NOMO-1 treated with DMSO at 0.1 percent for 48 hours (cell line): ENCODE measurements at regions not wholly inside any gene's neighbourhood (a gene's known extent, or its start where the extent isn't known, plus 50 kb on each side); places are given as distances from the start of the nearest gene placed in this dataset.
A peak's percentile ranks its signal among the peaks of the same experiment; 100 is the strongest.

Experiments used
- DNase-seq: peaks from one replicate; lab custom pipeline; 2025; ENCODE audit not compliant: unreplicated experiment; lab: John Stamatoyannopoulos, UW

DNA sequence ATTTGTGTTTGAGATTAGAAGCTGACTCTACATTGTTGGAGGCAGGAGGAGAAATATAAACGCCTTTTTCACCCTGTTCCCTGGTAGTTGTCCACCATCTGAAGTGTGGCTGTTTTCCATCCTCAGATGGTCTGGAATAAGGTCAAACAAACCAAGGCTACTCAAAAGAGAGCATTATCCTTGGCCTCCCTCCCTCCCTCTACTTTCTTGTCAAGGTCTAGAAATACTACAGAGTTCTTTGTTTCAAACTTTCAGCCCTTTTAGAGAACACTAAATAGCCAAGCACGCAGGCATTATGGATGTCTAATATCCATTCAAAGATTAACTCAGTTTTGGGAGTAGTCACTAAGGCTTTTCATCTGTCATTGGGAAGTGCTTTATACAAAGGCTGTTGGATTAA, 215.8 kb upstream of the ITGA4 start:
- no peak for DNase-seq

DNA sequence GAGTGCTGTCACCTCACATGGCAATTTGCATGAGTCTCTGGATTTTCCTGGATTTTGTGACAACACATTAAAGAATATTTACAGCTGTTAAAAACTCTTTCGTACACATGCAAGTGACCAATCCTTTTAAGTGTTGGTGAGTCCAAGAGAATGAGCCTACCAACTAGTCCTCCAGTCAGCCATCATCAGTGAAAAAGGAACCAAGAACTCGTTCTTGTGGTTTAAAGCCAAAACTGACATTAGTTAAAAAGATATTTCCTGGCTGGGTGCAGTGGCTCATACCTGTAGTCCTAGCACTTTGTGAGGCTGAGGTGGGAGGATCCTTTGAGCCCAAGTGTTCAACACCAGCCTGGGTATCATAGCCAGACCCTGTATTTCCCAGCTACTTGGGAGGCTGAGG, 215.4 kb upstream of the ITGA4 start:
- DNase-seq: peak; percentile 22

- no peak for DNase-seq
Measured at GRCh38 chr2:181242262-181242661, 214.9 kb upstream of the ITGA4 start.

GRCh38 chr2:181243319-181243718, 213.9 kb upstream of the ITGA4 start:
- no peak for DNase-seq

DNA sequence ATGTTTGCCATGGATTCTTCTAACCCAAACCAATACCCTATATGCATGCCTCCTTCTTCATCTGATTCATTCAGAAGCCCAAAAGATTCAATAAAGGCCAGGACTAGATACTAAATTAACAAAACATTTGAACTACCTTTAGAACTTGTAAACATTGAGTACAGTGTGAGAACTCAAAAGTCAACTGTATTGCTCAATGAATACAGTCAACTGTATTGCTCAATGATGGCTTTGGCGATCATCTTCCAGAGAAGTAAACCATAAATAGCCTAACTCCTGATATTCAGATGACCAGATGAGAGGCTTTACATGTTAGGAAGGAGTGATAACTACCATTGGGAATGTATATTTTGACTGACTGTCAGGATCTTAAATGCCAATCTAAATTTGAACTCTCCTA, 206.5 kb upstream of the ITGA4 start:
- DNase-seq: peak; percentile 47

GRCh38 chr2:181252262-181253148, 204.7 kb upstream of the ITGA4 start:
- DNase-seq: peak; percentile 94

DNA sequence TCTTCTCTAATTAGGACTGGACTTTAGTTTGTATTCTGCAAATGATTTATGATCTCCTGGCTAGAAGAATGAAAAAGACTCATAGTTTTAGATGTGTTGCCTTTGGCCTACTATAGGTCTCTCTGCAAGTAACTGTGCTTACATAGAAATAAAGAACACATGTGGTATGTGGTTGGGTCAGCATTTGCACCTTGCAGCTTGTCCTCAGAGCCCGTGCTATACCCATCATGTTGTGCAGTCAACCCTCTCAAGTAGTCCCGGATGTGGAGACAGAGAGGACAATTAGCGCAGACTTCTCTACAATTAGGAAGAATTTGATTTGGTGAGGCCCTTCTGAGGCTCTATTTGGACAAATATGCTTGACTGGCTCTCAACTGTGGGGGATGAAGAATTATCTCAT, 203.7 kb upstream of the ITGA4 start:
- no peak for DNase-seq

DNA sequence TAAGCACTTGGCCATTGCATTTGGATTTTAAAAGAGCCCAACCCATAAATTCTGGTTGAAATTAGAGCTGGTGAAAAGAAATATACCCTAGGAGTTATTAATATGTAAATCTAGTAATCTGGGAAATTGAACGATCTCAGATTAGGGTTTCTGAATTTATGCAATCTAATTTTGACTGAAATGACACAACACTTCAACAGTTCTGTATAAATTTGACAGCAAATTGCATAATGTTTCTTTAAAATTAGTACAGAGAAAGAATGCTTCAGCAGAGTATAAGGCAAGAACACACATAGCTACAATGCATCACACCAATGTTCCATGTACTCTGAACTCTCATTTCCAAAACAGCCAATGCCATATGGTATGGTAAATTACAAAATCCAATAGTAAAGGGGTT, 201.5 kb upstream of the ITGA4 start:
- DNase-seq: peak; percentile 72

DNA sequence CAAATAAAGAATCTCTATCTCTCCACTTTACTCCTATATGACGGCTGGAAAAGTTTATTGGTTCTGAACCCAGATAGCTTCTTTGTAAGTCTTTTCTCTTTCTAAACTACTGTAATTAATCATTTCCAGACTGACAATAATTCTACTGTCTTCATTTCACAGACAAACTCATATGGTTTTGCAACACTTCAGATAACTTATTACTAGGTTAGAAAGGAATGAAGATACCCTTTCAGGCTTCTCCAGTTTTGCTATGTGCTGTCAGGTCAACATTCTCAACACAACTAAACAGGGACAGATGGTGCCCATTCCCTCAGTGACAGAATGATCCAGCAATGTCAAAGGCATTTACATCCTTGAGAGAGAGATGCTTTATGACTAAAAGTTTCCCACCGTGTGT, 198.5 kb upstream of the ITGA4 start:
- DNase-seq: no peak

- peak; percentile 23 for DNase-seq
Measured at GRCh38 chr2:181262782-181263181, 194.4 kb upstream of the ITGA4 start.

- no peak for DNase-seq
Measured at GRCh38 chr2:181264001-181264400, 193.2 kb upstream of the ITGA4 start.

DNA sequence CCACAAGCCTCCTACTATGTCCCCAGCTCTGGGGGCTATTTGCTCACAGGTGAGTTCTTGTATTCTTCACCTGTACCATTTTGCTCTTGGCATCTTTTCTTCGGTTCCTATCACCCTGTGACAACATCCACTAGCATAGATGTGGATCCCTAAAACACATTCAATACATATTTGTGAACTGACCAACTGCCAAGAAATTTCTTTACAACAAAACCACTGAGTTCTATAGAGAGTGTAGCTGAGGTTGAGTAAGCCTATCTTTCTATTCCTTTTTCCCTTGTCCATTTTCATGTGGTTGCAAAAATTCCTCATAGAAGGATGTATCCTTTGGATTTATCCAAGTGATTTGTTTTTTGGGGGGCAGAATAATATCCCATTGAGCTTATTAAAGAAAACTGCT, 192.7 kb upstream of the ITGA4 start:
- no peak for DNase-seq

DNA sequence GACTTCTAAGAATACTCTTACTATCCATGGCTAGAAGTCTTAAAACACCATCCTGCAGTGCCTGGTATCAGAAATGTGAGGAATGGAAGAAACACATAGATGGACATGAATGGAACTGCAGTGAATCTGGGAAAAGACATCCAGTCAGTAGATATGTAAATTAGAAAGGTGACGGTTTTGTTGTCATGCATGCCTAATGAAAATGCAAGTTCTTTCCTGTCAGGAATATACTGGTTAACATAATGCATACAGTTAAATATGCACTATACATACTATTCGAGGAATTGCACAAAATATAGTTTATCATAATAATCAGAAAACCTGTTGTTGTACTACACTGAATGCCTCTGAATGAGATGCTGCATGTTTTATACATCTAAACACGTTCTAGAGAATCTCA, 190.6 kb upstream of the ITGA4 start:
- no peak for DNase-seq

DNA sequence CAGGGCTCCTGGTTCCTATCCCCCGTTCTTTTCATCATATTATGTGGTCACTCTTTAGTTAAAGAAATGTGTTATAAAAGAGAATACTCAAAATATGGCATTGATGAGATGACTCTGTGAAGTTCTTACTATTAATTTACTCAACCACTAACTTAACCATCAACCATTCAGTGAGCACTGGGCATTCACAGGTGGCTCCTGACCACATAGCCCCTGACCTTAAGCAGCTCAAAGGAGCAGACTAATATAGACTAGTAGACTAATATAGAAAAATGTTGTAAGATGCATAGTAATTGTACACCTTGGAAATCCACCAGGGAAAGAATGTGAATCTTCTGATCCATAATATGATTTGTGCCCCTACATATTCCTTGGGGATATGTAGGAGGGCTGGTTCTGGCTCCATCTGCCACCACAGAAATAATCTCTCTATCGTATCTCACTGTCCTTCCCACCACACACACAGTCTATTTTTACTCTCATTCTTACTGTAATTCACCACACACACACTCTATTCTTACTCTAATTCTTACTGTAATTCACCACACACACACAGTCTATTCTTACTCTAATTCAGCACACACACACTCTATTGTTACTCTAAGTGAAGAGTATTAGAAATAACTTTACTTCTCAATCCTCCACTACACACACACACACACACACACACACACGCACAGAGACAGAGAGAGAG, 188.9 kb upstream of the ITGA4 start:
- no peak for DNase-seq

DNA sequence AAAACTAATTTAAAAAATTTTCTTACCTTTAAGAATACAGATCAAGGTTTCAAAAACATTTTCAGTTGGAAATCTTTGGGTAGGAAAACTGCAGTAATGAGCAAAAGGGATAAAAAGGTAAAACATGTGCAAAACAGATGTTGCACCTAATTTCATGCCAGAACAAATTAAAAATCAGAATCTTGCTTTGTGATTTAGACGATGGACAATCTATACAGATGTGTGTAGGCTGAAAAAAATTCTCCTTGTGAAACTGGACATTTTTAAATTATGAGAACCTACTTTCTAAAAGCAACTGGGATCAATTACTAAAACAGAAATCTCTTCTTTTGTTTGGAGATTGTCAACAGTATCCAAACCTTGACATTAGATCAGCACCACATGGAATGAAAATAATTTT, 183.2 kb upstream of the ITGA4 start:
- DNase-seq: no peak

- no peak for DNase-seq
Measured at GRCh38 chr2:181275643-181276070, 181.5 kb upstream of the ITGA4 start.

- no peak for DNase-seq
Measured at GRCh38 chr2:181281206-181281832, 175.9 kb upstream of the ITGA4 start.

DNA sequence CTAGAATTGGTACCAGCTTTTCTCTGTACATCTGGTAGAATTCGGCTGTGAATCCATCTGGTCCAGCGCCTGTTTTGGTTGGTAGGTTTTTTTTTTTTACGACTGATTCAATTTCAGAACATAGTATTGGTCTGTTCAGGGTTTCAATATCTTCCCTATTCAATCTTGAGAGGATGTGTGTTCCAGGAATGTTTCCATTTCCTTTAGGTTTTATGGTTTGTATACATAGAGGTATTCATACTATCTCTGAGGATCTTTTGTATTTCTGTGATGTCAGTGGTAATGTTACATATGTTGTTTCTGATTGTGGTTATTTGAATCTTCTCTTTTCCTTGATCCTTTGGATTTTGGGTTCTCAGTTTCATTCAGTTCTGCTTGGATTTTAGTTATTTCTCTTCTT, 172.1 kb upstream of the ITGA4 start:
- no peak for DNase-seq

GRCh38 chr2:181289698-181290097, 167.5 kb upstream of the ITGA4 start:
- DNase-seq: peak; percentile 28

DNA sequence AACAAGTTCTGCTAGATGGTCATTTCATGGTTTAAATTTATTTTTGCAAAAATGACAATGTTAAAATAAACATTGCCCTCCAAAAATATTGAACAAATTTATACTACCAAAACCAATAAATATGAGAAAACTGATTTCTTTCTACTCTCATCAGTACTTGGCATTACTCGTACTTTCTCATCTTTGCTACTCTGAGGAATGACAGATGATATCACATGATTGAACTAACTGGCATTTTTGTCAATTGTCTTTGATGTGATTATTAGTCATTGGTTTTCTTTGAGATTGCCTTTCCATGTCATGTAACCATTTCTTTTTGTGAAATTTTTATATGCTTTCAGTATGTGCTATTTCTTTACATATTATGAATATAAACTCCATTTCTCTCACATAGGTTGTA, 167.0 kb upstream of the ITGA4 start:
- no peak for DNase-seq

GRCh38 chr2:181294979-181295378, 162.2 kb upstream of the ITGA4 start:
- no peak for DNase-seq
